Parathyroid adenoma (tissue), 2 donors: ENCODE measurements at regions not wholly inside any gene's neighbourhood (a gene's known extent, or its start where the extent isn't known, plus 50 kb on each side); places are given as distances from the start of the nearest gene placed in this dataset.

Experiments used
- H2AFZ ChIP-seq: fragments of 300-600 bp; sonication (generic); one replicate; pipeline ENCODE4 v1.7.0; 2017; ENCODE audit warnings: antibody characterized with exemption, mild to moderate bottlenecking
- H3K27ac ChIP-seq: fragments of 300-600 bp; sonication (generic); one replicate; pipeline ENCODE4 v1.7.0; 2017
- H3K27me3 ChIP-seq: fragments of 300-600 bp; sonication (generic); one replicate; pipeline ENCODE4 v1.7.0; 2017; ENCODE audit warnings: low read length; ENCODE audit not compliant: control insufficient read depth, insufficient read depth
- H3K36me3 ChIP-seq: fragments of 300-600 bp; sonication (generic); one replicate; pipeline ENCODE4 v1.7.0; 2017; ENCODE audit warnings: low read length; ENCODE audit not compliant: control insufficient read depth, insufficient read depth
- H3K4me1 ChIP-seq: fragments of 300-600 bp; sonication (generic); one replicate; pipeline ENCODE4 v1.7.0; 2017; ENCODE audit warnings: control low read depth
- H3K4me2 ChIP-seq: fragments of 300-600 bp; sonication (generic); one replicate; pipeline ENCODE4 v1.7.0; 2017; ENCODE audit warnings: low read length
- H3K4me3 ChIP-seq: fragments of 300-600 bp; sonication (generic); one replicate; pipeline ENCODE4 v1.7.0; 2017; ENCODE audit warnings: low read depth, low read length
- H3K79me2 ChIP-seq: fragments of 300-600 bp; sonication (generic); one replicate; pipeline ENCODE4 v1.7.0; 2017; ENCODE audit warnings: control low read depth
- H3K9ac ChIP-seq: fragments of 300-600 bp; sonication (generic); one replicate; pipeline ENCODE4 v1.7.0; 2017; ENCODE audit warnings: mild to moderate bottlenecking
- H3K9me3 ChIP-seq: fragments of 300-600 bp; sonication (generic); one replicate; pipeline ENCODE4 v1.7.0; 2017; ENCODE audit warnings: low read length; ENCODE audit not compliant: control insufficient read depth
- CTCF ChIP-seq: fragments of 300-600 bp; sonication (generic); IDR thresholded peaks from one replicate; pipeline ENCODE4 v1.7.0; 2017; ENCODE audit warnings: antibody characterized with exemption, mild to moderate bottlenecking
- donor health status: primary hyperparathyroidism.

DNA sequence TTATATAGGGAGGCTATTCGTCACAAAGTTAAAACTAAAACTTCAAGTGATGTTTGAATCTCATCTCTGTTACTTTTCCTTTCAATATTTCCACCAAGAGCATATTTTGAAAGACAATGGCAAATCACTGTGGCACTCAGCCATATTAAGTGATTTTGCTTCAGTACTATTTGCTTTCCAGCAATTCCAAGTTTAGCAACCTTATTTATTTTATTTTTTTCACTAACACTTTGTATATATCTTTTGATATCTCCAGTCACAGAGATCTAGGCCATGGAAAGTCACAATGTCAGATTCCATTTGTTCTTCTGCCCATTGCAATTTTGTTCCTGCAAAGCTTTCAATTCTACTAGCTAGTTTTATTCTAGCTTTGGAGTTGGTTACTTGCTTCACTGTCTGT, 1514.5 kb upstream of the ADGRL3 start:
- no peaks in the 10 kb centered on the region for H3K36me3 ChIP-seq
- no peak overlapping the region for H3K4me2 ChIP-seq
- no peak overlapping the region for H3K9ac ChIP-seq
- no peaks in the 10 kb centered on the region for H3K79me2 ChIP-seq
- no peak overlapping the region for H3K27ac ChIP-seq
- no peaks in the 10 kb centered on the region for H3K27me3 ChIP-seq
- no peaks in the 10 kb centered on the region for H3K9me3 ChIP-seq
- no peak for TF ChIP-seq CTCF
- no peaks in the 10 kb centered on the region for H3K4me1 ChIP-seq
- H2AFZ ChIP-seq = no peak overlapping the region
- H3K4me3 ChIP-seq = no peak overlapping the region

DNA sequence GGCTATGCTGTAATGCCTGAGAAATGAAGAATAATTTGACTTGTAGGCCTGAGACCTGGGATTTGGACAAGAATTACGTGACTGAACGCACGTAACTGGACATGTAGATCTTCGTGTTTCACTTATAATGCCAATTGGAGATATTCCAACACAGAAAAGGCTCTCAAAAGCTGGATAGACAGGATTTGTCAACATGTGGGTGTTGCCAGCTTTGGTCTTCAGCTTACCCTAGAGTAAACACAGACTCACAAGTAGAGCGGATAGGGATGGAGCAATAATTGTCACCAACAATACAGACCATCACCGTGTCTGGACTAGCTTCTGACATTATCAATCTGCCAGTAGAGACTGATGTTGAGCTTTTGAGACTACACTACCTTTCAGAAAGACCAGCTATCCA, 1511.0 kb upstream of the ADGRL3 start:
- Histone ChIP-seq H3K9me3 (no peaks in the 10 kb centered on the region), H3K4me2 (no peak overlapping the region), H3K9ac (no peak overlapping the region), H2AFZ (no peak overlapping the region), H3K4me3 (no peak overlapping the region), H3K4me1 (no peaks in the 10 kb centered on the region), H3K36me3 (no peaks in the 10 kb centered on the region), H3K27me3 (no peaks in the 10 kb centered on the region), H3K79me2 (no peaks in the 10 kb centered on the region), H3K27ac (no peak overlapping the region)
- TF ChIP-seq CTCF = no peak

- no peak overlapping the region for H3K4me3 ChIP-seq
- H3K9me3 ChIP-seq = no peaks in the 10 kb centered on the region
- H3K79me2 ChIP-seq = no peaks in the 10 kb centered on the region
- no peak for TF ChIP-seq CTCF
- H3K27ac ChIP-seq = no peak overlapping the region
- H2AFZ ChIP-seq = no peak overlapping the region
- no peaks in the 10 kb centered on the region for H3K27me3 ChIP-seq
- H3K9ac ChIP-seq = no peak overlapping the region
- no peak overlapping the region for H3K4me2 ChIP-seq
- no peaks in the 10 kb centered on the region for H3K36me3 ChIP-seq
- no peaks in the 10 kb centered on the region for H3K4me1 ChIP-seq
Observed at GRCh38 chr4:59695355-59696053, 1504.6 kb upstream of the ADGRL3 start.

DNA sequence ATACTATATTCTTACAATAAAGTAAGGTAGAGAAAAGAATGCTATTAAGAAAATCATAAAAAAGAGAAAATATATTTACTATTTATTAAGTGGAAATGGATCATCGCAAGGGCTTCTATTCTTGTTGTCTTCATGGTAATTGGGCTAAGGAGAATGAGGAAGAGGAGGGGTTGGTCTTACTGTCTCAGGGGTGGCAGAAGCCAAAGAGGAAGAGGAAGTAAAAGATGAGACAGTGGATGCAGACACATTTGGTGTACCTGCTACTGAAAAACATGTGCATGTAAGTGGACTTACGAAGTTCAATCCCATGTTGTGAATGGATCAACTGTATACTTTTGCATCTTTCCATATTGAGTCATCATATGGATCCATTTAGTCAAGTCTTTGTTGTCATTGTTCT, 1502.1 kb upstream of the ADGRL3 start:
- H2AFZ ChIP-seq = no peak overlapping the region
- TF ChIP-seq CTCF = no peak
- H3K36me3 ChIP-seq = no peaks in the 10 kb centered on the region
- no peak overlapping the region for H3K9ac ChIP-seq
- H3K4me1 ChIP-seq = no peaks in the 10 kb centered on the region
- H3K4me3 ChIP-seq = no peak overlapping the region
- no peaks in the 10 kb centered on the region for H3K9me3 ChIP-seq
- no peaks in the 10 kb centered on the region for H3K79me2 ChIP-seq
- no peak overlapping the region for H3K4me2 ChIP-seq
- H3K27ac ChIP-seq = no peak overlapping the region
- no peaks in the 10 kb centered on the region for H3K27me3 ChIP-seq

DNA sequence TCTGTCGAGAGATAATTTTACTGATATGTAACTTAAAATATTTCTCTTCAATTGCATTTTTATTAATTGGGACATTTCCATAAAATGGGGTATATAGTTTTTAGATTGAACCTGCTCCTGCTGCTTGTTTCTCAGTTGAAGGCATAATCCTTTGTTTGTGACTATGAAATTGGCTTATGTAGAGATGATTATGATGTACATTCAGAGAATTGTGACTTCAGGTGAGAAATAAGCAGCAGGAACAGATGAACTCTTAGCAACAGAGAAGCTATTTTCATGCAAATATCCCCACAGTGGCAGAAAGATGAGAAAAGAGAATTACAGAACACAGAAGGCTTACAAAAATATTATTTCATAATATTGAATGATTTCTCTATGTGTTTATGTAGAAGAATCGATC, 1499.5 kb upstream of the ADGRL3 start:
- Histone ChIP-seq H3K79me2 (no peaks in the 10 kb centered on the region), H3K9ac (no peak overlapping the region), H3K9me3 (no peaks in the 10 kb centered on the region), H3K4me3 (no peak overlapping the region), H3K4me1 (no peaks in the 10 kb centered on the region), H3K27me3 (no peaks in the 10 kb centered on the region), H2AFZ (no peak overlapping the region), H3K4me2 (no peak overlapping the region), H3K36me3 (no peaks in the 10 kb centered on the region), H3K27ac (no peak overlapping the region)
- TF ChIP-seq CTCF = no peak
